GM12878 (cell line): ENCODE measurements at regions not wholly inside any gene's neighbourhood (a gene's known extent, or its start where the extent isn't known, plus 50 kb on each side); places are given as distances from the start of the nearest gene placed in this dataset.

Experiments used
- ATAC-seq: fragments of 200-7000 bp; cut with Tn5 transposase; 3 replicates; pipeline ENCODE4 v1.9.1; 2020; ENCODE audit warnings: mild to moderate bottlenecking, moderate library complexity
- BruUV-seq: library from RNA; stranded (reverse); fragments of 400-500 nt; replicated peaks from 2 replicates; lab custom pipeline; 2021; lab: Mats Ljungman, UMichigan
- CTCF ChIA-PET: fragments of 300-600 bp; sonication (Branson Sonifier 250); formaldehyde crosslinking; extraction: SDS; loops from one replicate; lab custom pipeline; 2021; ENCODE audit warnings: inconsistent platforms; lab: Yijun Ruan, JAX
- POLR2A ChIA-PET: fragments of 350-600 bp; formaldehyde crosslinking; extraction: SDS; loops from one replicate; lab custom pipeline; 2021; ENCODE audit warnings: inconsistent platforms; lab: Charles Lee
- RAD21 ChIA-PET: fragments of 300-600 bp; sonication (Branson Sonifier 250); formaldehyde crosslinking; loops from one replicate; lab custom pipeline; 2023; ENCODE audit warnings: antibody characterized with exemption; ENCODE audit not compliant: unreplicated experiment; lab: Charles Lee
- SMC1A ChIA-PET: fragments of 300-600 bp; sonication (Branson Sonifier 250); formaldehyde crosslinking; loops from one replicate; lab custom pipeline; 2023; ENCODE audit not compliant: unreplicated experiment, uncharacterized antibody; lab: Charles Lee
- DNase-seq: peaks from one replicate; pipeline ENCODE4 v3.0.0-alpha.2; 2011; ENCODE audit warnings: low read depth, low spot score
- FAIRE-seq: peaks from 3 replicates; lab custom pipeline; 2011; peaks lifted over from hg19 to GRCh38; lab: Jason Lieb, UNC
- H2AFZ ChIP-seq: 2 replicates; pipeline ENCODE4 v1.6.0; 2011; ENCODE audit warnings: low read depth, low read length, control low read depth; ENCODE audit not compliant: control insufficient read depth
- H3K27ac ChIP-seq: 2 replicates; pipeline ENCODE4 v1.5.1; 2011; ENCODE audit warnings: control low read depth; ENCODE audit not compliant: control insufficient read depth, insufficient read depth
- H3K27me3 ChIP-seq, 2 experiments: replicated peaks in 1 of 2; 2 replicates each; pipeline versions ENCODE4 v1.6.0 to v1.6.1; 2011; ENCODE audit warnings: low read length in 1 of 2; ENCODE audit not compliant: control insufficient read depth in 2 of 2, insufficient read depth in 2 of 2
- H3K36me3 ChIP-seq, 2 experiments: 2 replicates each; pipeline ENCODE4 v1.5.1; 2011; ENCODE audit warnings: low read length in 1 of 2; ENCODE audit not compliant: control insufficient read depth in 2 of 2, insufficient read depth in 2 of 2
- H3K4me1 ChIP-seq: 2 replicates; pipeline ENCODE4 v1.6.1; 2011; ENCODE audit warnings: mild to moderate bottlenecking, low read length, moderate library complexity, mixed read lengths; ENCODE audit not compliant: control insufficient read depth, insufficient read depth
- H3K4me2 ChIP-seq: 2 replicates; pipeline ENCODE4 v1.6.0; 2011; ENCODE audit warnings: control low read depth; ENCODE audit not compliant: control insufficient read depth, insufficient read depth
- H3K4me3 ChIP-seq: fragments of 200-600 bp; sonication (generic); 2 replicates; pipeline ENCODE4 v1.5.1; 2016
- H3K79me2 ChIP-seq: 2 replicates; pipeline ENCODE4 v1.6.0; 2011; ENCODE audit warnings: low read length; ENCODE audit not compliant: control insufficient read depth, insufficient read depth
- H3K9ac ChIP-seq: 2 replicates; pipeline ENCODE4 v1.8.0; 2011; ENCODE audit warnings: low read length, control low read depth, mixed read lengths; ENCODE audit not compliant: control insufficient read depth, insufficient read depth
- H3K9me3 ChIP-seq: replicated peaks from 3 replicates; pipeline ENCODE4 v1.5.1; 2011; ENCODE audit warnings: mild to moderate bottlenecking, low read length; ENCODE audit not compliant: control insufficient read depth, insufficient read depth
- H4K20me1 ChIP-seq: 2 replicates; pipeline ENCODE4 v1.6.0; 2011; ENCODE audit not compliant: control insufficient read depth, insufficient read depth
- BMI1 ChIP-seq: fragments of 450-650 bp; IDR thresholded peaks from 2 replicates; pipeline ENCODE4 v1.6.1; 2016; ENCODE audit warnings: mild to moderate bottlenecking, moderate library complexity, borderline replicate concordance
- CBX3 ChIP-seq: fragments of 200-600 bp; sonication (generic); IDR thresholded peaks from 2 replicates; pipeline ENCODE4 v1.6.1; 2016; ENCODE audit warnings: low read depth, borderline replicate concordance
- CREM ChIP-seq: IDR thresholded peaks from 2 replicates; pipeline ENCODE4 v1.6.1; 2014; ENCODE audit warnings: antibody characterized with exemption, low read depth
- EED ChIP-seq: sonication (generic); IDR thresholded peaks from 2 replicates; pipeline ENCODE4 v1.6.1; 2016; ENCODE audit warnings: antibody characterized with exemption, low read depth
- IKZF1 ChIP-seq: fragments of 450-650 bp; conservative IDR thresholded peaks from 2 replicates; pipeline ENCODE4 v1.6.1; 2017; ENCODE audit warnings: antibody characterized with exemption, mild to moderate bottlenecking
- LARP7 ChIP-seq: fragments of 450-650 bp; IDR thresholded peaks from 2 replicates; pipeline ENCODE4 v1.6.1; 2017; ENCODE audit warnings: mild to moderate bottlenecking
- NR2C1 ChIP-seq: fragments of 450-650 bp; IDR thresholded peaks from 2 replicates; pipeline ENCODE4 v1.6.1; 2017; ENCODE audit warnings: antibody characterized with exemption, mild to moderate bottlenecking, moderate library complexity
- POU2F2 ChIP-seq: IDR thresholded peaks from 3 replicates; pipeline ENCODE4 v1.6.1; 2011; ENCODE audit warnings: low read depth, mild to moderate bottlenecking, low read length, borderline replicate concordance
- SKIL ChIP-seq: fragments of 450-650 bp; IDR thresholded peaks from 2 replicates; pipeline ENCODE4 v1.6.1; 2017; ENCODE audit warnings: mild to moderate bottlenecking, low read depth, inconsistent platforms; ENCODE audit not compliant: poor library complexity, severe bottlenecking
- TCF7 ChIP-seq: IDR thresholded peaks from 2 replicates; pipeline ENCODE4 v1.6.1; 2014; ENCODE audit warnings: antibody characterized with exemption, borderline replicate concordance
- ZNF24 ChIP-seq: fragments of 450-650 bp; IDR thresholded peaks from 2 replicates; pipeline ENCODE4 v1.6.1; 2017; ENCODE audit warnings: antibody characterized with exemption, mild to moderate bottlenecking
- ZNF622 ChIP-seq: fragments of 450-650 bp; IDR thresholded peaks from 2 replicates; pipeline ENCODE4 v1.6.1; 2017; ENCODE audit warnings: mild to moderate bottlenecking, inconsistent platforms
- ZNF687 ChIP-seq: fragments of 450-650 bp; IDR thresholded peaks from 2 replicates; pipeline ENCODE4 v1.6.1; 2017; ENCODE audit warnings: mild to moderate bottlenecking, moderate library complexity
- WGBS: methylation state at CpG from one replicate; pipeline ENCODE4 v1.1.6; 2016; ENCODE audit warnings: low lambda C conversion rate; ENCODE audit not compliant: insufficient replicate concordance, insufficient coverage; ENCODE audit errors: missing lambda C conversion rate; 5-methylcytosine and 5-hydroxymethylcytosine counted together
- in situ Hi-C: fragments of 300-500 bp; cut with MboI; formaldehyde crosslinking; loops from 9 replicates; pipeline ENCODE4 v1.14.3; 2018; ENCODE audit warnings: mixed read lengths
- intact Hi-C: fragments of 100-400 bp; cut with micrococcal nuclease; formaldehyde crosslinking; loops from one replicate; pipeline ENCODE4 v1.14.2; 2022; ENCODE audit not compliant: unreplicated experiment
- TF ChIP-seq, protein P1 (sequence below): fragments of 450-650 bp; IDR thresholded peaks from 2 replicates; pipeline ENCODE4 v1.6.1; 2017; ENCODE audit warnings: antibody characterized with exemption, mild to moderate bottlenecking, moderate library complexity

DNA sequence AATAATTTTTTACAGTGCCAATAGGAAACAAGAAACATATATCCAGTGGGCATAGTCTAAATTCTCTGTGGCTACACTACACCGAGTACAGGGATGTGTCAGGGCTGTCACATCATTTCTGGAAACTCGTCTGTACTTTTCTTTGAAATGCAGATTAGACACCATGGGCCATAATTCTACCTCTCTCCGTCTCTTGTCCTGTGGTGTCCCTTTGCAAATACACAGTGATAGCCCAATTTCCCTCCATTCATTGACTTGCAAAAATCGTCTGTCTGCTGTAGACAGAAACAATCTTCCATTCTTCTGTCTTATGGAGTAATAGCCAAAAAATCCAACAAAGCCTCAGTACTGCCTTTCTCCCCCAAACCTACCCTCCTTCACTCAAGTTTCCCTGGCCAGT lies 487.1 kb upstream of the ANO3 start:
- no peak overlapping the region for H3K9ac ChIP-seq
- RAD21 ChIA-PET: no interaction called here
- H3K36me3 ChIP-seq: no peaks in the 10 kb centered on the region
- H3K27ac ChIP-seq: no peak overlapping the region
- POLR2A ChIA-PET: no interaction called here
- H4K20me1 ChIP-seq: no peaks in the 10 kb centered on the region
- H3K27me3 ChIP-seq: no peaks in the 10 kb centered on the region
- H2AFZ ChIP-seq: no peak overlapping the region
- WGBS: 23% methylated on average over 4 of the region's 4 CpGs
- FAIRE-seq: no peak
- H3K4me3 ChIP-seq: no peak overlapping the region
- no peak for ATAC-seq
- no TSS peak for BruUV-seq
- no peak overlapping the region for H3K4me2 ChIP-seq
- SMC1A ChIA-PET: no interaction called here
- H3K79me2 ChIP-seq: no peaks in the 10 kb centered on the region
- no peaks in the 10 kb centered on the region for H3K4me1 ChIP-seq
- DNase-seq: no peak
- CTCF ChIA-PET: no interaction called here
- intact Hi-C loops: no loop called here
- no peaks in the 10 kb centered on the region for H3K9me3 ChIP-seq
- in situ Hi-C loops: no loop called here
- TF ChIP-seq CREM: no peak
- TF ChIP-seq BMI1: no peak
- TF ChIP-seq LARP7: no peak
- TF ChIP-seq IKZF1: no peak
- TF ChIP-seq EED: no peak
- TF ChIP-seq ZNF622: no peak
- TF ChIP-seq CBX3: no peak
- no peak for TF ChIP-seq ZNF687
- TF ChIP-seq ZNF24: no peak
- TF ChIP-seq, protein P1, sequence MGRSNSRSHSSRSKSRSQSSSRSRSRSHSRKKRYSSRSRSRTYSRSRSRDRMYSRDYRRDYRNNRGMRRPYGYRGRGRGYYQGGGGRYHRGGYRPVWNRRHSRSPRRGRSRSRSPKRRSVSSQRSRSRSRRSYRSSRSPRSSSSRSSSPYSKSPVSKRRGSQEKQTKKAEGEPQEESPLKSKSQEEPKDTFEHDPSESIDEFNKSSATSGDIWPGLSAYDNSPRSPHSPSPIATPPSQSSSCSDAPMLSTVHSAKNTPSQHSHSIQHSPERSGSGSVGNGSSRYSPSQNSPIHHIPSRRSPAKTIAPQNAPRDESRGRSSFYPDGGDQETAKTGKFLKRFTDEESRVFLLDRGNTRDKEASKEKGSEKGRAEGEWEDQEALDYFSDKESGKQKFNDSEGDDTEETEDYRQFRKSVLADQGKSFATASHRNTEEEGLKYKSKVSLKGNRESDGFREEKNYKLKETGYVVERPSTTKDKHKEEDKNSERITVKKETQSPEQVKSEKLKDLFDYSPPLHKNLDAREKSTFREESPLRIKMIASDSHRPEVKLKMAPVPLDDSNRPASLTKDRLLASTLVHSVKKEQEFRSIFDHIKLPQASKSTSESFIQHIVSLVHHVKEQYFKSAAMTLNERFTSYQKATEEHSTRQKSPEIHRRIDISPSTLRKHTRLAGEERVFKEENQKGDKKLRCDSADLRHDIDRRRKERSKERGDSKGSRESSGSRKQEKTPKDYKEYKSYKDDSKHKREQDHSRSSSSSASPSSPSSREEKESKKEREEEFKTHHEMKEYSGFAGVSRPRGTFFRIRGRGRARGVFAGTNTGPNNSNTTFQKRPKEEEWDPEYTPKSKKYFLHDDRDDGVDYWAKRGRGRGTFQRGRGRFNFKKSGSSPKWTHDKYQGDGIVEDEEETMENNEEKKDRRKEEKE: no peak
- TF ChIP-seq NR2C1: no peak
- TF ChIP-seq POU2F2: no peak
- TF ChIP-seq TCF7: no peak
- TF ChIP-seq SKIL: no peak
